ENCODE measurements at regions not wholly inside any gene's neighbourhood (a gene's known extent, or its start where the extent isn't known, plus 50 kb on each side); places are given as distances from the start of the nearest gene placed in this dataset.

GRCh38 chr5:51734677-51735076 lies 351.4 kb downstream of the ISL1 start:
- DNase-seq (ENCODE audit: insufficient read length, low spot score), result no peak
- FAIRE-seq, result no peak

- FAIRE-seq, result no peak
- DNase-seq (ENCODE audit: insufficient read length, low spot score), result no peak
Measured at GRCh38 chr5:51746023-51746422, 362.8 kb downstream of the ISL1 start.

- no peak for DNase-seq (ENCODE audit: insufficient read length, low spot score)
- FAIRE-seq, result no peak
Measured at GRCh38 chr5:51748647-51749046, 365.4 kb downstream of the ISL1 start.
